H1 (cell line): ENCODE measurements at regions not wholly inside any gene's neighbourhood (a gene's known extent, or its start where the extent isn't known, plus 50 kb on each side); places are given as distances from the start of the nearest gene placed in this dataset.

ENCODE experiments used
- ATF2 ChIP-seq: IDR thresholded peaks from 2 replicates; pipeline ENCODE4 v1.6.1; 2012; ENCODE audit warnings: low read length, inconsistent platforms
- BACH1 ChIP-seq: IDR thresholded peaks from 2 replicates; pipeline ENCODE4 v1.6.1; 2012; ENCODE audit warnings: low read length, improper control_type of control experiment
- CHD2 ChIP-seq: IDR thresholded peaks from 2 replicates; pipeline ENCODE4 v1.6.1; 2012; ENCODE audit warnings: low read length, improper control_type of control experiment
- CHD7 ChIP-seq: fragments of 300-600 bp; sonication (generic); IDR thresholded peaks from 2 replicates; pipeline ENCODE4 v1.7.1; 2012; ENCODE audit warnings: low read length, moderate library complexity, mild to moderate bottlenecking, inconsistent platforms; ENCODE audit not compliant: insufficient replicate concordance
- CREB1 ChIP-seq: IDR thresholded peaks from 2 replicates; pipeline ENCODE4 v1.6.1; 2012; ENCODE audit warnings: inconsistent platforms
- EZH2 ChIP-seq: fragments of 200-600 bp; sonication (generic); IDR thresholded peaks from 2 replicates; pipeline ENCODE4 v1.7.1; 2012; ENCODE audit warnings: low read depth, mild to moderate bottlenecking, moderate library complexity, low read length, inconsistent platforms; ENCODE audit not compliant: severe bottlenecking
- JUN ChIP-seq: IDR thresholded peaks from 2 replicates; pipeline ENCODE4 v1.6.1; 2011; ENCODE audit warnings: low read depth, mild to moderate bottlenecking, improper control_type of control experiment, low read length
- JUND ChIP-seq: IDR thresholded peaks from 2 replicates; pipeline ENCODE4 v1.6.1; 2011; ENCODE audit warnings: mild to moderate bottlenecking, improper control_type of control experiment, low read length
- SP1 ChIP-seq: IDR thresholded peaks from 2 replicates; pipeline ENCODE4 v1.6.1; 2011; ENCODE audit warnings: low read depth, low read length
- SRF ChIP-seq: IDR thresholded peaks from 2 replicates; pipeline ENCODE4 v1.6.1; 2011; ENCODE audit warnings: mild to moderate bottlenecking, low read depth, low read length, moderate library complexity

GRCh38 chr5:157948738-157949410, 89.9 kb upstream of the CLINT1 start (continued):
- no peak for TF ChIP-seq CHD7
- TF ChIP-seq BACH1 = no peak
- TF ChIP-seq JUND = no peak
- no peak for TF ChIP-seq JUN
- no peak for TF ChIP-seq EZH2
- TF ChIP-seq CHD2 = no peak
- TF ChIP-seq CREB1 = no peak
- TF ChIP-seq SP1 = peak; percentile 62; the same call in 1 of the 2 replicates
- TF ChIP-seq SRF = peak; percentile 97
- TF ChIP-seq ATF2 = no peak
